Retinal pigment epithelial cell (primary cell): ENCODE measurements at regions not wholly inside any gene's neighbourhood (a gene's known extent, or its start where the extent isn't known, plus 50 kb on each side); places are given as distances from the start of the nearest gene placed in this dataset.

Experiments
- DNase-seq: peaks from one replicate; pipeline ENCODE4 v3.0.0-alpha.2; 2010; ENCODE audit warnings: low read depth
- H3K4me3 ChIP-seq: 2 replicates; pipeline ENCODE4 v1.5.1; 2011; ENCODE audit warnings: mild to moderate bottlenecking, low read length, control low read depth, moderate library complexity
- TF ChIP-seq, protein P1 (sequence below): conservative IDR thresholded peaks from 2 replicates; pipeline ENCODE4 v1.5.1; 2011; ENCODE audit warnings: low read depth, low read length, control low read depth, inconsistent platforms

GRCh38 chr7:106423821-106424475 is 139.2 kb upstream of the NAMPT start:
- no peak overlapping the region for H3K4me3 ChIP-seq
- TF ChIP-seq, protein P1, sequence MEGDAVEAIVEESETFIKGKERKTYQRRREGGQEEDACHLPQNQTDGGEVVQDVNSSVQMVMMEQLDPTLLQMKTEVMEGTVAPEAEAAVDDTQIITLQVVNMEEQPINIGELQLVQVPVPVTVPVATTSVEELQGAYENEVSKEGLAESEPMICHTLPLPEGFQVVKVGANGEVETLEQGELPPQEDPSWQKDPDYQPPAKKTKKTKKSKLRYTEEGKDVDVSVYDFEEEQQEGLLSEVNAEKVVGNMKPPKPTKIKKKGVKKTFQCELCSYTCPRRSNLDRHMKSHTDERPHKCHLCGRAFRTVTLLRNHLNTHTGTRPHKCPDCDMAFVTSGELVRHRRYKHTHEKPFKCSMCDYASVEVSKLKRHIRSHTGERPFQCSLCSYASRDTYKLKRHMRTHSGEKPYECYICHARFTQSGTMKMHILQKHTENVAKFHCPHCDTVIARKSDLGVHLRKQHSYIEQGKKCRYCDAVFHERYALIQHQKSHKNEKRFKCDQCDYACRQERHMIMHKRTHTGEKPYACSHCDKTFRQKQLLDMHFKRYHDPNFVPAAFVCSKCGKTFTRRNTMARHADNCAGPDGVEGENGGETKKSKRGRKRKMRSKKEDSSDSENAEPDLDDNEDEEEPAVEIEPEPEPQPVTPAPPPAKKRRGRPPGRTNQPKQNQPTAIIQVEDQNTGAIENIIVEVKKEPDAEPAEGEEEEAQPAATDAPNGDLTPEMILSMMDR = no peak
- no peak for DNase-seq

GRCh38 chr7:106423111-106423510 is 138.3 kb upstream of the NAMPT start:
- TF ChIP-seq, protein P1 = no peak
- no peak for DNase-seq
- H3K4me3 ChIP-seq = no peak overlapping the region

- peak; percentile 91 for DNase-seq
- TF ChIP-seq, protein P1 = no peak
- no peak overlapping the region for H3K4me3 ChIP-seq
These were observed 136.5 kb upstream of the NAMPT start for GRCh38 chr7:106421181-106421762.

GRCh38 chr7:106420736-106421135 is 136.0 kb upstream of the NAMPT start:
- TF ChIP-seq, protein P1 = no peak

GRCh38 chr7:106420210-106420609 is 135.4 kb upstream of the NAMPT start:
- TF ChIP-seq, protein P1 = no peak
- DNase-seq = no peak
- no peak overlapping the region for H3K4me3 ChIP-seq

More at GRCh38 chr7:106420736-106421135, 136.0 kb upstream of the NAMPT start:
- H3K4me3 ChIP-seq = no peak overlapping the region
- DNase-seq = no peak

GRCh38 chr7:106419455-106420182 is 134.8 kb upstream of the NAMPT start:
- no peak for DNase-seq
- TF ChIP-seq, protein P1 = no peak
- H3K4me3 ChIP-seq = no peak overlapping the region
